GM12878 (cell line): ENCODE measurements at regions not wholly inside any gene's neighbourhood (a gene's known extent, or its start where the extent isn't known, plus 50 kb on each side); places are given as distances from the start of the nearest gene placed in this dataset.

ENCODE experiments used
- CREM ChIP-seq: IDR thresholded peaks from 2 replicates; pipeline ENCODE4 v1.6.1; 2014; ENCODE audit warnings: antibody characterized with exemption, low read depth
- CTCF ChIP-seq, 3 experiments: IDR thresholded peaks in 2 of 3; conservative IDR thresholded peaks in 1 of 3; 2 replicates each; pipeline ENCODE4 v1.5.1; 2011; ENCODE audit warnings: low read depth in 3 of 3, low read length in 3 of 3, mild to moderate bottlenecking in 3 of 3, control low read depth in 2 of 3, moderate library complexity in 2 of 3, inconsistent platforms in 1 of 3, mixed read lengths in 1 of 3; ENCODE audit not compliant: control insufficient read depth in 2 of 3, insufficient read depth in 1 of 3; ENCODE audit errors: extremely low read depth in 1 of 3
- ETV6 ChIP-seq, 2 experiments: fragments of 450-650 bp in 1 of 2; IDR thresholded peaks in 1 of 2; conservative IDR thresholded peaks in 1 of 2; 2 replicates each; pipeline ENCODE4 v1.6.1; 2014; ENCODE audit warnings: antibody characterized with exemption in 1 of 2, borderline replicate concordance in 1 of 2, low read depth in 1 of 2, mild to moderate bottlenecking in 1 of 2, moderate library complexity in 1 of 2
- FOXK2 ChIP-seq: fragments of 450-650 bp; IDR thresholded peaks from 2 replicates; pipeline ENCODE4 v1.6.1; 2017; ENCODE audit warnings: mild to moderate bottlenecking, moderate library complexity
- MYC ChIP-seq: IDR thresholded peaks from 2 replicates; pipeline ENCODE4 v1.6.1; 2011; ENCODE audit warnings: mild to moderate bottlenecking, low read length, moderate library complexity, inconsistent platforms; ENCODE audit not compliant: insufficient read depth, insufficient replicate concordance, insufficient read length, severe bottlenecking
- RFX5 ChIP-seq: IDR thresholded peaks from 2 replicates; pipeline ENCODE4 v1.6.1; 2011; ENCODE audit warnings: low read depth, low read length, improper control_type of control experiment
- TAF1 ChIP-seq: IDR thresholded peaks from 2 replicates; pipeline ENCODE4 v1.6.1; 2011; ENCODE audit warnings: mild to moderate bottlenecking, low read depth, low read length, borderline replicate concordance
- ZNF24 ChIP-seq: fragments of 450-650 bp; IDR thresholded peaks from 2 replicates; pipeline ENCODE4 v1.6.1; 2017; ENCODE audit warnings: antibody characterized with exemption, mild to moderate bottlenecking
- ZNF274 ChIP-seq: IDR thresholded peaks from one replicate; pipeline ENCODE4 v1.8.0; 2011; ENCODE audit not compliant: insufficient read length, insufficient read depth

GRCh38 chr5:12911156-12911555, 1006.9 kb upstream of the CTNND2 start:
- TF ChIP-seq ZNF274 (no peak), FOXK2 (no peak), RFX5 (no peak), CTCF (IDR thresholded peaks at IDR 0.05 in 2 of 3, conservative IDR thresholded peaks at IDR 0.05 in 1 of 3; ENCODE audit: control insufficient read depth in 2 of 3, extremely low read depth in 1 of 3, insufficient read depth in 1 of 3, low read depth in 3 of 3, low read length in 3 of 3) (no peak), ETV6 (conservative IDR thresholded peaks at IDR 0.05 in 1 of 2, IDR thresholded peaks at IDR 0.05 in 1 of 2; ENCODE audit: borderline replicate concordance in 1 of 2, low read depth in 1 of 2) (no peak), CREM (no peak), MYC (no peak), TAF1 (no peak), ZNF24 (no peak)
